NCI-H2107 (cell line): ENCODE measurements at regions not wholly inside any gene's neighbourhood (a gene's known extent, or its start where the extent isn't known, plus 50 kb on each side); places are given as distances from the start of the nearest gene placed in this dataset.

Experiments used
- DNase-seq: peaks from one replicate; lab custom pipeline; 2025; lab: John Stamatoyannopoulos, UW

GRCh38 chr4:3343358-3343757 lies 50.5 kb downstream of the RGS12 start:
- no peak for DNase-seq

GRCh38 chr4:3344104-3344503 lies 51.3 kb downstream of the RGS12 start:
- DNase-seq: no peak

GRCh38 chr4:3344596-3344995 lies 51.8 kb downstream of the RGS12 start:
- DNase-seq: no peak

GRCh38 chr4:3345384-3345783 lies 52.6 kb downstream of the RGS12 start:
- no peak for DNase-seq

GRCh38 chr4:3346146-3346545 lies 53.3 kb downstream of the RGS12 start:
- DNase-seq: peak; percentile 26

- no peak for DNase-seq
Measured at GRCh38 chr4:3347871-3348270, 55.0 kb downstream of the RGS12 start.

GRCh38 chr4:3348621-3349020 lies 55.8 kb downstream of the RGS12 start:
- no peak for DNase-seq

- no peak for DNase-seq
Measured at GRCh38 chr4:3349116-3349515, 56.3 kb downstream of the RGS12 start.

GRCh38 chr4:3351997-3352396 lies 59.2 kb downstream of the RGS12 start:
- no peak for DNase-seq

GRCh38 chr4:3352505-3352904 lies 59.7 kb downstream of the RGS12 start:
- DNase-seq: no peak

- no peak for DNase-seq
Measured at GRCh38 chr4:3352941-3353594, 60.2 kb downstream of the RGS12 start.

GRCh38 chr4:3353752-3354454 lies 61.1 kb downstream of the RGS12 start:
- DNase-seq: no peak

- DNase-seq: no peak
Measured at GRCh38 chr4:3354455-3354811, 61.6 kb downstream of the RGS12 start.

GRCh38 chr4:3355266-3355748 lies 62.5 kb downstream of the RGS12 start:
- DNase-seq: no peak

- no peak for DNase-seq
Measured at GRCh38 chr4:3358656-3359055, 65.8 kb downstream of the RGS12 start.

GRCh38 chr4:3360777-3361176 lies 68.0 kb downstream of the RGS12 start:
- DNase-seq: no peak

- DNase-seq: no peak
Measured at GRCh38 chr4:3361406-3361805, 68.6 kb downstream of the RGS12 start.

GRCh38 chr4:3361896-3362295 lies 69.1 kb downstream of the RGS12 start:
- no peak for DNase-seq

GRCh38 chr4:3362431-3363287 lies 69.8 kb downstream of the RGS12 start:
- DNase-seq: no peak

GRCh38 chr4:3363411-3364141 lies 70.8 kb downstream of the RGS12 start:
- DNase-seq: no peak

GRCh38 chr4:3364199-3364598 lies 71.4 kb downstream of the RGS12 start:
- no peak for DNase-seq

GRCh38 chr4:3364634-3365314 lies 72.0 kb downstream of the RGS12 start:
- no peak for DNase-seq
